Progenitor cell of endocrine pancreas (in vitro differentiated cells): ENCODE measurements at regions not wholly inside any gene's neighbourhood (a gene's known extent, or its start where the extent isn't known, plus 50 kb on each side); places are given as distances from the start of the nearest gene placed in this dataset.

Source experiments
- DNase-seq: peaks from one replicate; pipeline ENCODE4 v3.0.0; 2021; ENCODE audit warnings: low spot score; ENCODE audit not compliant: unreplicated experiment
- H3K27ac Mint-ChIP-seq: 2 replicates; pipeline ENCODE4 v1.8.0; 2021; ENCODE audit warnings: mild to moderate bottlenecking, moderate library complexity, mixed read lengths
- H3K27me3 Mint-ChIP-seq: 2 replicates; pipeline ENCODE4 v1.8.0; 2021; ENCODE audit warnings: mixed read lengths
- H3K36me3 Mint-ChIP-seq: 2 replicates; pipeline ENCODE4 v1.8.0; 2022; ENCODE audit warnings: mixed read lengths; ENCODE audit not compliant: insufficient read depth
- H3K4me1 Mint-ChIP-seq: 2 replicates; pipeline ENCODE4 v1.8.0; 2021; ENCODE audit warnings: low read depth, mixed read lengths
- H3K4me3 Mint-ChIP-seq: 2 replicates; pipeline ENCODE4 v1.8.0; 2021; ENCODE audit warnings: low read depth, mild to moderate bottlenecking, moderate library complexity, mixed read lengths
- H3K9me3 Mint-ChIP-seq: 2 replicates; pipeline ENCODE4 v1.8.0; 2021; ENCODE audit warnings: low read depth, mixed read lengths
- CTCF ChIP-seq: fragments of 200-600 bp; sonication (generic); IDR thresholded peaks from one replicate; pipeline ENCODE4 v1.5.0; 2021; ENCODE audit warnings: antibody characterized with exemption, mild to moderate bottlenecking; ENCODE audit not compliant: unreplicated experiment

GRCh38 chr3:159852821-159853505, 135.7 kb upstream of the IL12A start:
- H3K4me1 Mint-ChIP-seq: peaks cover 24% of the 10 kb centered on the region
- peaks cover 2% of the 10 kb centered on the region for H3K36me3 Mint-ChIP-seq
- DNase-seq: no peak
- peak overlapping the region; percentile 89 for H3K27ac Mint-ChIP-seq
- TF ChIP-seq CTCF: no peak
- no peaks in the 10 kb centered on the region for H3K27me3 Mint-ChIP-seq
- H3K9me3 Mint-ChIP-seq: no peaks in the 10 kb centered on the region
- H3K4me3 Mint-ChIP-seq: no peak overlapping the region

GRCh38 chr3:159853506-159853864, 135.2 kb upstream of the IL12A start:
- H3K36me3 Mint-ChIP-seq: peaks cover 2% of the 10 kb centered on the region
- H3K27me3 Mint-ChIP-seq: no peaks in the 10 kb centered on the region
- H3K4me3 Mint-ChIP-seq: no peak overlapping the region
- no peak for TF ChIP-seq CTCF
- H3K4me1 Mint-ChIP-seq: peaks cover 25% of the 10 kb centered on the region
- no peaks in the 10 kb centered on the region for H3K9me3 Mint-ChIP-seq
- DNase-seq: no peak
- no peak overlapping the region for H3K27ac Mint-ChIP-seq

GRCh38 chr3:159854500-159855124, 134.0 kb upstream of the IL12A start:
- peaks cover 2% of the 10 kb centered on the region for H3K36me3 Mint-ChIP-seq
- no peak for DNase-seq
- H3K27me3 Mint-ChIP-seq: no peaks in the 10 kb centered on the region
- TF ChIP-seq CTCF: no peak
- peak overlapping the region; percentile 73 for H3K27ac Mint-ChIP-seq
- H3K4me1 Mint-ChIP-seq: peaks cover 25% of the 10 kb centered on the region
- H3K9me3 Mint-ChIP-seq: no peaks in the 10 kb centered on the region
- H3K4me3 Mint-ChIP-seq: no peak overlapping the region

GRCh38 chr3:159855599-159856346, 132.9 kb upstream of the IL12A start:
- no peak for TF ChIP-seq CTCF
- Mint-ChIP-seq H3K4me3 (no peak overlapping the region), H3K27me3 (no peaks in the 10 kb centered on the region), H3K9me3 (no peaks in the 10 kb centered on the region), H3K4me1 (peaks cover 25% of the 10 kb centered on the region), H3K36me3 (no peaks in the 10 kb centered on the region), H3K27ac (no peak overlapping the region)
- DNase-seq: no peak

- Mint-ChIP-seq H3K4me1 (peaks cover 23% of the 10 kb centered on the region), H3K27ac (no peak overlapping the region), H3K27me3 (peaks cover 4% of the 10 kb centered on the region), H3K9me3 (no peaks in the 10 kb centered on the region), H3K36me3 (no peaks in the 10 kb centered on the region), H3K4me3 (no peak overlapping the region)
- DNase-seq: no peak
- no peak for TF ChIP-seq CTCF
These were observed 132.0 kb upstream of the IL12A start for GRCh38 chr3:159856590-159857104.
